Neural crest cell (in vitro differentiated cells): ENCODE measurements at regions not wholly inside any gene's neighbourhood (a gene's known extent, or its start where the extent isn't known, plus 50 kb on each side); places are given as distances from the start of the nearest gene placed in this dataset.

Experiments
- DNase-seq: peaks from one replicate; pipeline ENCODE4 v3.0.0; 2021; ENCODE audit warnings: low read depth, mixed read lengths, low spot score
- H3K27ac Mint-ChIP-seq: one replicate; pipeline ENCODE4 v1.8.0; 2021; ENCODE audit warnings: mild to moderate bottlenecking, mixed read lengths; ENCODE audit not compliant: unreplicated experiment
- H3K27me3 Mint-ChIP-seq: 2 replicates; pipeline ENCODE4 v1.8.0; 2021; ENCODE audit warnings: low read depth, mild to moderate bottlenecking, mixed read lengths
- H3K36me3 Mint-ChIP-seq: 2 replicates; pipeline ENCODE4 v1.8.0; 2021; ENCODE audit warnings: low read depth, mild to moderate bottlenecking, mixed read lengths
- H3K4me1 Mint-ChIP-seq: 2 replicates; pipeline ENCODE4 v1.8.0; 2021; ENCODE audit warnings: mixed read lengths
- H3K4me3 Mint-ChIP-seq: one replicate; pipeline ENCODE4 v1.8.0; 2021; ENCODE audit warnings: mild to moderate bottlenecking, mixed read lengths
- H3K9me3 Mint-ChIP-seq: 2 replicates; pipeline ENCODE4 v1.8.0; 2021; ENCODE audit warnings: mixed read lengths
- TF ChIP-seq, protein P1 (sequence below): fragments of 200-600 bp; sonication (generic); conservative IDR thresholded peaks from 2 replicates; pipeline ENCODE4 v1.5.0; 2021; ENCODE audit warnings: antibody characterized with exemption, mild to moderate bottlenecking

DNA sequence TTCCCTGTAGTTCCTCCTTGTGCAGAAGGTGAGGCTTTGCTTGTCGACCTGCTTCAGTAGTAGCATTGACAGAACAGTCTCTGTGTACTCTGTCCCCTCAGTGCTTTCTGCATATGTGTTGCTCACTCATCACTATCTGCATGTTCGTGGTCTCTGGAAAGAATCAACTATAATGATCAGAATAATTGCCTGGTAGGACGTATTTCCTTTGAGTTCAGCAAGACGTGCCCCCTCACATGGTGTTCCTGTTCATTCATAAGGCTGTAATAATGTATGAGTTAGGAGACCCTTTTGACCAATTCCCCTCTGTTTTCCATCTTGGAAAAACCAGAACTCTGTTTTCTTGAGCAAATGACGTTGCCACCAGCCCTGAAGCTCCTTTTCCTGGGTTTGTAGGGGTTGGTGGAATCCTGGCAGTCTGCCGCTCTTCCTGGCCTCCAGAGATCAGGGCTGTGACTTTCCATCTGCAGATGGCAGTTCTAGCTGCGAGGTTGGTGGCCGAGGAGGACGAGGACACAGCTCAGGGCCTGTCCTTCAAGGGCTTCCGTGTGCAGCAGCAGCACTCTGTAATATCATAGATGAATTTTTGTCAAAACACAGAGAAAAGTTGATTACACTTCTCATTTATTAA, 61.9 kb downstream of the EXOSC2 start:
- no peak for DNase-seq
- TF ChIP-seq, protein P1, sequence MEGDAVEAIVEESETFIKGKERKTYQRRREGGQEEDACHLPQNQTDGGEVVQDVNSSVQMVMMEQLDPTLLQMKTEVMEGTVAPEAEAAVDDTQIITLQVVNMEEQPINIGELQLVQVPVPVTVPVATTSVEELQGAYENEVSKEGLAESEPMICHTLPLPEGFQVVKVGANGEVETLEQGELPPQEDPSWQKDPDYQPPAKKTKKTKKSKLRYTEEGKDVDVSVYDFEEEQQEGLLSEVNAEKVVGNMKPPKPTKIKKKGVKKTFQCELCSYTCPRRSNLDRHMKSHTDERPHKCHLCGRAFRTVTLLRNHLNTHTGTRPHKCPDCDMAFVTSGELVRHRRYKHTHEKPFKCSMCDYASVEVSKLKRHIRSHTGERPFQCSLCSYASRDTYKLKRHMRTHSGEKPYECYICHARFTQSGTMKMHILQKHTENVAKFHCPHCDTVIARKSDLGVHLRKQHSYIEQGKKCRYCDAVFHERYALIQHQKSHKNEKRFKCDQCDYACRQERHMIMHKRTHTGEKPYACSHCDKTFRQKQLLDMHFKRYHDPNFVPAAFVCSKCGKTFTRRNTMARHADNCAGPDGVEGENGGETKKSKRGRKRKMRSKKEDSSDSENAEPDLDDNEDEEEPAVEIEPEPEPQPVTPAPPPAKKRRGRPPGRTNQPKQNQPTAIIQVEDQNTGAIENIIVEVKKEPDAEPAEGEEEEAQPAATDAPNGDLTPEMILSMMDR, result no peak
- Mint-ChIP-seq H3K4me3 (no peak overlapping the region), H3K36me3 (no peaks in the 10 kb centered on the region), H3K4me1 (peaks cover 39% of the 10 kb centered on the region), H3K9me3 (no peaks in the 10 kb centered on the region), H3K27me3 (no peaks in the 10 kb centered on the region), H3K27ac (no peak overlapping the region)

DNA sequence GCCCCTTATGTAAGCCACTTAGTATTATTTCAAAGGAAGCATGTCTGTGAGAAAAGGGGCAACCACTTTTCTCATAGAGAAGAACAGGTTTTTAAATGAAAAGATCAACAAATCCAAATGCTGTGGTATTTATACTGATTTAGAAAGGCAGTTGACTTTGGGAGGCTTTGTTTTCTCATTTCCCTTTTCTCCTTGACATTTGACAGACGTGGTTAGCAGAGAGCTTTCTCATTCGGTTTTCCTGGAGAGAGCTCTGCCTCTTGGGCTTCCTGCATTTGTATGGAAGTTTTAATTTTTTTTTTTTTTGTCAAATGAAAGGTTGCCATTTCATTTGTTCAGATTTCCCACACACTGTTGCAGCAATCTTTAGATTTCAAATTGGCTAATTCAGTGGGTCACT, 62.5 kb downstream of the EXOSC2 start:
- H3K4me1 Mint-ChIP-seq, result peaks cover 40% of the 10 kb centered on the region
- H3K36me3 Mint-ChIP-seq, result no peaks in the 10 kb centered on the region
- TF ChIP-seq, protein P1, result no peak
- H3K27me3 Mint-ChIP-seq, result no peaks in the 10 kb centered on the region
- no peak for DNase-seq
- H3K27ac Mint-ChIP-seq, result no peak overlapping the region
- H3K4me3 Mint-ChIP-seq, result no peak overlapping the region
- no peaks in the 10 kb centered on the region for H3K9me3 Mint-ChIP-seq

- H3K4me1 Mint-ChIP-seq, result peaks cover 44% of the 10 kb centered on the region
- no peaks in the 10 kb centered on the region for H3K36me3 Mint-ChIP-seq
- H3K27ac Mint-ChIP-seq, result no peak overlapping the region
- H3K9me3 Mint-ChIP-seq, result no peaks in the 10 kb centered on the region
- no peak for DNase-seq
- H3K27me3 Mint-ChIP-seq, result no peaks in the 10 kb centered on the region
- no peak overlapping the region for H3K4me3 Mint-ChIP-seq
- TF ChIP-seq, protein P1, result no peak
Observed at GRCh38 chr9:130756455-130757152, 63.0 kb downstream of the EXOSC2 start.

- peaks cover 53% of the 10 kb centered on the region for H3K4me1 Mint-ChIP-seq
- no peak overlapping the region for H3K4me3 Mint-ChIP-seq
- H3K9me3 Mint-ChIP-seq, result no peaks in the 10 kb centered on the region
- H3K27me3 Mint-ChIP-seq, result no peaks in the 10 kb centered on the region
- no peak for DNase-seq
- no peak overlapping the region for H3K27ac Mint-ChIP-seq
- no peaks in the 10 kb centered on the region for H3K36me3 Mint-ChIP-seq
- TF ChIP-seq, protein P1, result no peak
Observed at GRCh38 chr9:130759738-130760137, 66.2 kb downstream of the EXOSC2 start.

DNA sequence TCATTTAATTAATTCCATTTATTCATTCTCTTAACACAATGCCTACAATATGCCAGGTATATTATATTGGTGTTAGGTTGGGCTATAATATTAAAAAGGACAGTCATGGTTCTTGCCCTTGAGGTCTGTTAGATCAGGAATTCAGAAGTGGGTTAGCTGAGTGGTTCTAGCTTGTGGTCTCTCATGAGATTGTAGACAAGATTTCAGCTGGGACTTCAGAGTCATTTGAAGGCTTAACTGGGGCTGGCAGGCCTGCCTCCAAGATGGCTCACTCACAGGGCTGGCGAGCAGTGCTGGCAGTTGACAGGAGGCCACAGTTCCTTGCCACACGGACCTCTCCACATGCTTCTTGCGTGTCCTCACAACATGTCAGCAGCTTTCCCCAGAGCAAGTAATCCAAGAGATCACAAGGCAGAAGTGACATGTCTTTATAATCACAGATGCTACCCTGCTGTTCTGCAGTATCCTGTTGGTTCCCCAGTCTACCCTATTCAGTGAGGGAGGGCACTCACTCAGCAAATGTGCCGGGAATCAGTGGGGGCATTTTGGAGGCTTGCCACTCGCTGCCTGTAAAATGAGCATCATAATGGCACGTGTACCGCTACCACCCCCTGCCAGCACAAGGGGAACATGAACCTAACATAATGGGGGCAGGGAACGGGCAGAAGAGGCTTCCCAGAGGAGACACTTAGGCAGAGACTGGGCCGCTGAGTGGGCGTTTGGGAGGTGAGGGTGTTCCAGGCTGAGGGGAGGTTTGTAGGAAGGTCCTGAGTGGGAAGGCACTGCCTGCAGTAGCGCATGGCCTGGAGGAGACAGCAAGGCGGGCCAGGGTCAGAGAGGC, 70.0 kb downstream of the EXOSC2 start:
- TF ChIP-seq, protein P1, result no peak
- H3K27ac Mint-ChIP-seq, result no peak overlapping the region
- DNase-seq, result no peak
- no peaks in the 10 kb centered on the region for H3K27me3 Mint-ChIP-seq
- H3K36me3 Mint-ChIP-seq, result no peaks in the 10 kb centered on the region
- H3K4me3 Mint-ChIP-seq, result no peak overlapping the region
- peaks cover 61% of the 10 kb centered on the region for H3K4me1 Mint-ChIP-seq
- H3K9me3 Mint-ChIP-seq, result no peaks in the 10 kb centered on the region
